Effector memory CD8-positive, alpha-beta T cell (primary cell): ENCODE measurements at regions not wholly inside any gene's neighbourhood (a gene's known extent, or its start where the extent isn't known, plus 50 kb on each side); places are given as distances from the start of the nearest gene placed in this dataset.

ENCODE experiments used
- ATAC-seq: fragments of 150-1000 bp; cut with Tn5 transposase; replicated peaks from 2 replicates; pipeline ENCODE4 v1.10.0; 2021; ENCODE audit warnings: mild to moderate bottlenecking, moderate library complexity
- DNase-seq, 3 experiments: peaks; one replicate each; pipeline ENCODE4 v3.0.0; 2021
- H3K27ac Mint-ChIP-seq, 2 donors: one replicate each; pipeline ENCODE4 v1.8.0; 2022; ENCODE audit warnings: mild to moderate bottlenecking in 2 of 2, mixed read lengths in 2 of 2, moderate library complexity in 2 of 2
- H3K27me3 Mint-ChIP-seq, 2 donors: one replicate each; pipeline ENCODE4 v1.8.0; 2022; ENCODE audit warnings: mixed read lengths in 2 of 2
- H3K36me3 Mint-ChIP-seq: one replicate; pipeline ENCODE4 v1.8.0; 2022; ENCODE audit warnings: mild to moderate bottlenecking, moderate library complexity, mixed read lengths; ENCODE audit not compliant: insufficient read depth
- H3K4me1 Mint-ChIP-seq, 2 donors: one replicate each; pipeline ENCODE4 v1.8.0; 2022; ENCODE audit warnings: low read depth in 2 of 2, mixed read lengths in 2 of 2
- H3K4me3 Mint-ChIP-seq, 2 donors: one replicate each; pipeline ENCODE4 v1.8.0; 2022; ENCODE audit warnings: mild to moderate bottlenecking in 2 of 2, mixed read lengths in 2 of 2, moderate library complexity in 2 of 2
- H3K9me3 Mint-ChIP-seq, 2 donors: one replicate each; pipeline ENCODE4 v1.8.0; 2022; ENCODE audit warnings: mixed read lengths in 2 of 2

DNA sequence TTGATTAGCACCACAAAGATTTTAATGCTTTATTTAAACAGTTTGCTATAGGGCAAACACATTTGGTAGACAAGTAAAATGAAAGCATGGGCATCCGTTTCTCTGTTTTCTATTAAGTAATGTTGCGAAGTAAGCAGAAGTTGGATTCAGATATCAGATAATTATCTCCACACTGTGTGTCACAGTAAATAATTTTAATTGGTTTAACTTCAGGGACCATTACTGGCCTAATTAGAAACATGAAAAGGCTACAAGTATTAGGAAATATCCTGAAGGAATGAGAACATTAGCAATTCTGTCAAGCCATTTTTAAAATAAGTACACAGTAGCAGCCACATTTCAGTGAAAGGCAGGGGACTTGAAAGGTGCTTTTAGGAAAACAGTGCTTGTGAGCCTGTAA lies 975.4 kb downstream of the NR2F1-AS1 start:
- Mint-ChIP-seq H3K4me1 (no peaks in the 10 kb centered on the region), H3K9me3 (peaks cover 3 to 11% of the 10 kb centered on the region in 2 donors), H3K27me3 (no peaks in the 10 kb centered on the region)

DNA sequence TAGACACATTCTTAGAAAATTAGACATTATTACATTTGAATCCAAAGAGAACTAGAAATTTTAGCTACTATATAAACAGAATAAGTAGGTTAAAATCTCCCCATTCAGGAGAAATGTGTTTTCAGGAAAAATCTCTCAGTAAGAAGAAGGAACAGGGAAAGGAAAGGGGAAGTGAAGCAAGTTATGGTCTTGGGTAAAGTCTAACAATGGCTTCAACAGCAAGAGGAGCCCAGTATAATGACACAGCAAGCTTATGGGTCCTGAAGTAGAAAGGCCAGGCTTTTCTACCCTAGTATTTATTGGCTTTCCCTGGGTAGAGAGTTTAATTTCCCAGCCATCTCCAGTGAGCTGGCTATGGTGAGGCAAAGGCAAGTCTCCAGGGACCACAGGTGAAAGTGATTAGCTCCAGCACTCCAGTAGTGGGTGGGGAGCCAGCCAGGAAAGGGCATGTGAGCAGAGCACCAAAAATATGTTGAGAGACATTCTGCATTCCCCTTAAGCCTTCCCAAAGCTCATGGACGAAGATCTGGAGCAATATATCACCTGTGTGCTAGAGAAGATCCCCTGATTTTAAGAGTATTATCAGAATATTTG lies 981.7 kb downstream of the NR2F1-AS1 start:
- no peaks in the 10 kb centered on the region for H3K27me3 Mint-ChIP-seq
- no peak overlapping the region for H3K4me3 Mint-ChIP-seq
- H3K4me1 Mint-ChIP-seq: no peaks in the 10 kb centered on the region
- no peak overlapping the region for H3K27ac Mint-ChIP-seq
- no peak for ATAC-seq
- peaks cover 3 to 20% of the 10 kb centered on the region in 2 donors for H3K9me3 Mint-ChIP-seq
- DNase-seq: no peak
- H3K36me3 Mint-ChIP-seq: no peaks in the 10 kb centered on the region

More for the DNA sequence above, 975.4 kb downstream of the NR2F1-AS1 start:
- Mint-ChIP-seq H3K36me3 (no peaks in the 10 kb centered on the region), H3K4me3 (no peak overlapping the region), H3K27ac (no peak overlapping the region)
- ATAC-seq (no peak), DNase-seq (no peak)

DNA sequence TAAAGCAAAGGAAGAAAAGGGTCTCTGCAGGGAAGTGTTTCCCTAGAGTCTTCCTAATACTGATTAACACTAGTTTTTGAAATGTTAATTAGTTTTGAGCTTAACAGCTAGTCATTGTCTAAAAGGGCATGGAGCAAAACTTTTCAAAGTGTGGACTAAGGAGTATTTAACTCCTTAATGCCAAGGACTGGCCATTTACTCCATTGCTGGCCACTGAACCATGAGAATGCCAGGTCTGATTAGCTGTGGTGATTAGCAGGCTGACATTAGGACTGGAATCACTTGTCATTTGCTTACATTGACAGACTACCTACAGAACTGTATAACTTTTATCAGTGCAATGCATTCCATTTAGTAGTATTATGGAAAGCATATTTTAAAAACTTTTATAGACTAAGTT lies 987.0 kb downstream of the NR2F1-AS1 start:
- H3K9me3 Mint-ChIP-seq: peaks cover 7% of the 10 kb centered on the region in 2 donors
- H3K36me3 Mint-ChIP-seq: no peaks in the 10 kb centered on the region
- H3K27me3 Mint-ChIP-seq: no peaks in the 10 kb centered on the region
- H3K4me3 Mint-ChIP-seq: no peak overlapping the region
- DNase-seq (no peak), ATAC-seq (no peak)
- no peaks in the 10 kb centered on the region for H3K4me1 Mint-ChIP-seq
- no peak overlapping the region for H3K27ac Mint-ChIP-seq

DNA sequence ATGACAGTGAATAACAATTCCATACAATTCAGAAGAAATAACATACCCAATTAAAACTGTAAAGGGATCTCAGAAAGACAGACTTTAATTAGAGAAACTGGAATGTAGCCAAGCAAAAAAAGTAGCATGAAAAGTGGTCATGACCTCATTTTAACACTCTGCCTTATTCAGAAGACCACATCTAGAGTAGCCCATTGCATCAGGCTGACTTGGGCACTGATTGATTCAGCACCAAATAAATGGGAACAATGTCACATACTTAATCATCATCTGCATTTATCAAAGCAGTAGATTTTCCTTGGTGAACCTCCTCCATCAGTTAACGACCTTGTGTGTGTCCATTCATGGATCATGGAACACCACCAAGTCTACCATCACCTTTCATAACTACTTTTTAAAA lies 992.1 kb downstream of the NR2F1-AS1 start:
- ATAC-seq (no peak), DNase-seq (no peak)
- peaks cover 0 to 11% of the 10 kb centered on the region in 2 donors for H3K9me3 Mint-ChIP-seq
- no peaks in the 10 kb centered on the region for H3K27me3 Mint-ChIP-seq
- no peak overlapping the region for H3K4me3 Mint-ChIP-seq
- H3K4me1 Mint-ChIP-seq: no peaks in the 10 kb centered on the region
- no peak overlapping the region for H3K27ac Mint-ChIP-seq
- H3K36me3 Mint-ChIP-seq: no peaks in the 10 kb centered on the region

DNA sequence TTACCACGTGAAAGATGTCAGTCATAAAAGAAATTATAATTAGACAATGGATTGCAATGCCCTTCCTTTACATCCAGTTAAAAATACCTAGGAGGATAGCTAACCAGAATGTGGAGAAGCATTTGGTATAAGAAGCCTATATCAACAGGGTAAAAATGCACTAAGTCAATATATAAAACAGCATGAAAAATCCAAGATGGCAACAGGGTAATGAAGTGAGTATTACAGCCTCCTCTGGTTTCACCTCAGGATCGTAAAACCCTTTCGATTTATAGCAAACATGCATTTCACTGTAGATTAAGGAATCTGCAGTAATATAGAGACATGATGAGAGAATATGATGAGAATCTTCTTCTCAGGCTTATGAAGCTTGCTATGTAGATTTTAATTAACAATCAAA lies 999.3 kb downstream of the NR2F1-AS1 start:
- Mint-ChIP-seq H3K27ac (no peak overlapping the region), H3K27me3 (no peaks in the 10 kb centered on the region), H3K36me3 (no peaks in the 10 kb centered on the region), H3K4me1 (no peaks in the 10 kb centered on the region), H3K4me3 (no peak overlapping the region), H3K9me3 (peaks cover 0 to 8% of the 10 kb centered on the region in 2 donors)
- DNase-seq: no peak
- no peak for ATAC-seq

DNA sequence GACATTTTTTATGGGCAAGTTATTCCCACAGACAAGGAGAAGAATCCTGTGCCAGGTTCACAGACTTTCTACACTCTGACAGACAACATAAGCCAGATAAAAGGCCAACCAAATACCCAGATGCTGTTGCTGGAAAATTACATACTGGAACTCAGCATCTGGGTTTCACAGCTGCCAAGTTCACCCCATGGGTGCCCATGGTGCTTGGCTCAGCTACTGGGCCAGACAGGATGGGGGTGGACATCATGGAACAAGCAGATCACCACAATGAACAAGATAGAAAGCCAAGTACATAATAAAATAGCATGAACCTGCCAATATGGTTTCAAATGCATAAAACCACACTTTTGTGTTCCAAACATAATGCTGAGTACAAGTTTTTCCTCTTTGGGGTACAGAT lies 999.8 kb downstream of the NR2F1-AS1 start:
- Mint-ChIP-seq H3K4me3 (no peak overlapping the region), H3K27ac (no peak overlapping the region), H3K4me1 (no peaks in the 10 kb centered on the region), H3K27me3 (no peaks in the 10 kb centered on the region), H3K36me3 (no peaks in the 10 kb centered on the region), H3K9me3 (peaks cover 0 to 7% of the 10 kb centered on the region in 2 donors)
- DNase-seq (no peak), ATAC-seq (no peak)

DNA sequence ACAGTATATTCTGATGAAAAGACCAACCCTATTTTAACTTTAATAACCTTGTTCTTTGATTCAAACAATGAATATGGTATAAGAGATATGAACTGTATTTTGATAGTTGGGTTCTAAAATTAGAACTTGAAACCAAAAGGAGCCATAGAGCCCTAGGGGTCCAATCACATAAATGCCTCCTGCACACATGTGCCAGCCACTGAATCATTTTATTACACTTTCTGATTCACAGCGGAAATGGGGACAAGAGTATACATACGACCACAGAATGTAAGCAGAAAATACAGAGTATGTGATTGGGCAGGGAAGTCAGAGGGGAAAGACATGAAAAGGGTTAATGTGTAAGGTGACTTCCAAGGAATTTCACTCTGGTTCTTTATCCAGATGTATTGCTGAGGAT lies 1000.2 kb downstream of the NR2F1-AS1 start:
- H3K9me3 Mint-ChIP-seq: peaks cover 0 to 7% of the 10 kb centered on the region in 2 donors
- H3K4me3 Mint-ChIP-seq: no peak overlapping the region
- H3K36me3 Mint-ChIP-seq: no peaks in the 10 kb centered on the region
- no peaks in the 10 kb centered on the region for H3K27me3 Mint-ChIP-seq
- no peak for ATAC-seq
- H3K4me1 Mint-ChIP-seq: no peaks in the 10 kb centered on the region
- no peak overlapping the region for H3K27ac Mint-ChIP-seq
- no peak for DNase-seq

DNA sequence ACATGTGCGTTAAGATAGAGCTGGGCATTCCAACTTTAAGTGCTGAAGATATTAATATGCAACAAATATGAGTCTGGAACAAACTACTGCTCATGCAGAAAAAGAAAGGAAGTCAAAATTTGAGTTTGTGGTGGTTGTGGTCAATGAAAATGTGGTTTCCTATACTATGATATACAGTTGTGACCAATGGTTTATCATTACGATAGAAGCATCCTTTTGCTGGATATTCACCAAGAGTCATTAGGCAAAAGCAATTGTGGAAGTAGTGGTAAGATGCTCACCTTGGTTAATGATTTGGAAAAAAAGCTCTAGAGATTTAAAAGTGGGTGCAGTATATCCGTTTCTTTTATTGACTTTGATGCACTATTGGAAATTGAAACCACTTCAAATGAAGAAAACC lies 1007.0 kb downstream of the NR2F1-AS1 start:
- H3K27ac Mint-ChIP-seq: no peak overlapping the region
- no peaks in the 10 kb centered on the region for H3K27me3 Mint-ChIP-seq
- no peak overlapping the region for H3K4me3 Mint-ChIP-seq
- no peaks in the 10 kb centered on the region for H3K4me1 Mint-ChIP-seq
- ATAC-seq (no peak), DNase-seq (no peak)
- H3K9me3 Mint-ChIP-seq: peaks cover 6 to 10% of the 10 kb centered on the region in 2 donors
- no peaks in the 10 kb centered on the region for H3K36me3 Mint-ChIP-seq

DNA sequence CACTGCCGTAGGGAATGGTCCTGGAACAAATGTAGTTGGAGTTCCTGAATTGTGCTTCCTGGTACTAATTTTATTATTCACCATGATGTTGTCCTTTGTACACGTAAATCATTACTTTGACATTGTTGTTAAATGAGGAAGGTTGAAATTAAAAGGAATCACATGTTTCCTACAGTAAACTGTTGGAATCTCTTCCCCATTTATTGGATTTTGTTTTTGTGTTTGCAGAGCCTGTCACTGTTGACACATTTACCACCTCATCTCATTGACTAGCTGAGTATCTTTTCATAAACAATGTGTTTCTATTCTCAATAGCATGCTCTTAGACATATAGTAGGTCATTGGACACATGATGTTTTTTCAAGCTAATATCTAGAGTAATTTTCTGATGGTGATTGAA lies 1012.5 kb downstream of the NR2F1-AS1 start:
- Mint-ChIP-seq H3K9me3 (peaks cover 0 to 5% of the 10 kb centered on the region in 2 donors), H3K27me3 (no peaks in the 10 kb centered on the region), H3K27ac (no peak overlapping the region), H3K4me1 (no peaks in the 10 kb centered on the region), H3K36me3 (no peaks in the 10 kb centered on the region), H3K4me3 (no peak overlapping the region)
- ATAC-seq (no peak), DNase-seq (no peak)

DNA sequence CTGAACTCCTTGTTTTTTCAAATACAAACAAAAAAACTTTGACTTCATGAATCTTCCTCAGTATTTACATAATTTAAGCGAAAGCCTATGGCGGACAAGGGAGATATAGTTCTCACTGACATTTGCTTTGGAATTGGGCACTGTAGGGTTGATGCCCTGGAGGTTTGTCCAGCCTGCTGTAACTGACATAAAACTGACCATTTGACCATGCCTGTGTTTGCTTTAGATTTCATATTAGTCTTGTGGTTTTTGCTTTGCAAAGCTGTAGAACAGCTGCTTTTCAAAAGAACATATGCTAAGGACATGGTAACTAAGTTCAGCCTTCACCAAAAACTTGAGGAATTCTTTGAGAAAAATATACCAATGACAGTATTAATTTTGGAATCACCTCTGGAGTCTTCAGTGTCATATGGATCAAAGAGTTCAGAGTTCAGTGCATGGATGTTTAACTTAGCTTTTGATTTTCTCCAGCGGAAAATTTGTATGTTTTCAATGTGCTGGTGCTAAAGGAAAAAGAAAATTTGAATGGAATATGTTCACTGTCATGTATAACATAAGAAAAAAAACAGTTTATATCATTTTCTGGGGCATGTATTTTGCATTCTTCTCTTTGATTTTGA lies 1013.1 kb downstream of the NR2F1-AS1 start:
- Mint-ChIP-seq H3K4me1 (no peaks in the 10 kb centered on the region), H3K27ac (no peak overlapping the region), H3K27me3 (no peaks in the 10 kb centered on the region), H3K4me3 (no peak overlapping the region), H3K36me3 (no peaks in the 10 kb centered on the region), H3K9me3 (peaks cover 0 to 5% of the 10 kb centered on the region in 2 donors)
- ATAC-seq (no peak), DNase-seq (no peak)

DNA sequence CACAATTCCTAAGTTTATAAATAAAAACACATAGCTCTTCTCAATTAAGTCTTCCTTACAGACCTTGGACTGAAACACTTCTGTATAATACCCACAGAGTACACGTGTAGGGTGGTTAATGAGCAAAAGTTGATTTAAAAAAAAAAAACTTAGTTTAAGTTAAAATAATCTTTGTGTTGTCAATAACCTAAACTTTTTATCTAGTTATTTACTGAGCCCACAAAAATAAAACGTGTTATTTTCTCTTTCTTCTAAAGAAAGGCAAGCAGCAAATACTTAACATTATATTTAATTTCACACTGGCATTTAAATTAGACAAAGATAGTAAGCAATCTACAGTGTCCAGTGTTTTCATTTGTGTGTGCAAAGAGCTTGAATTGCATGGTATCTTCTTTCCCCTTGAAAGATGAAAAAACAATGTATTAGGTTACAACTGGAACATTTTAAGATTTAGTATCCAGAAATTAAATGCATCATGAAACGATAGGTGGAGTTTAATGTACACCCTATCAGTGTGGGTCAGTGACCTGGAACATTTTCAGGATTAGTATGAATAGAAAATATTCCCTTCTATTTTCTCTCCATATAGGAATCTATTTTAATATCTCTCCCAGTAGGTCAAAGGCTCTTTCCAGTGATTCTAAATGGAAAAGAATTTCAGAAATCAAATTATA lies 1014.8 kb downstream of the NR2F1-AS1 start:
- H3K4me3 Mint-ChIP-seq: no peak overlapping the region
- H3K4me1 Mint-ChIP-seq: no peaks in the 10 kb centered on the region
- no peak for DNase-seq
- no peak overlapping the region for H3K27ac Mint-ChIP-seq
- peaks cover 0 to 4% of the 10 kb centered on the region in 2 donors for H3K9me3 Mint-ChIP-seq
- ATAC-seq: no peak
- H3K27me3 Mint-ChIP-seq: no peaks in the 10 kb centered on the region
- no peaks in the 10 kb centered on the region for H3K36me3 Mint-ChIP-seq

DNA sequence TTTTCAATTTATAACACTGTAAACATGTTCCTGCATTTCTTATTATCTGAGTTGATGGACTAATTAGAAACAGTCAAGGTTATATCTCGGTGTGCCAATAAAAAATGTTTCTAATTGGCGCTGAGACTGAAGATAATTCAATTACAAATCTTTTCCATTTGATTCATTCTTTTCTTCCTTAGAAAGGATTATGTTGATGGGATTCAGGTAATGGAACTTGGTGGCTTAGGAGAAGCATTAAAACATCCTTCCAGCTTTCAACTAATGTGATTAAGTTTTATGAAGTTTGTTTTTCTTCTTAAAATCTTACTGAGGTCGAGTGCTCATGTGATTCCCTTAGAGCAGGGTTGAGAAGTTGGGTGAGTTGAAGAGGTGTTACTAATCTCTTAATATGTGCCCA lies 1015.3 kb downstream of the NR2F1-AS1 start:
- ATAC-seq (no peak), DNase-seq (no peak)
- H3K4me1 Mint-ChIP-seq: no peaks in the 10 kb centered on the region
- H3K36me3 Mint-ChIP-seq: no peaks in the 10 kb centered on the region
- peaks cover 0 to 4% of the 10 kb centered on the region in 2 donors for H3K9me3 Mint-ChIP-seq
- no peaks in the 10 kb centered on the region for H3K27me3 Mint-ChIP-seq
- H3K4me3 Mint-ChIP-seq: no peak overlapping the region
- H3K27ac Mint-ChIP-seq: no peak overlapping the region

DNA sequence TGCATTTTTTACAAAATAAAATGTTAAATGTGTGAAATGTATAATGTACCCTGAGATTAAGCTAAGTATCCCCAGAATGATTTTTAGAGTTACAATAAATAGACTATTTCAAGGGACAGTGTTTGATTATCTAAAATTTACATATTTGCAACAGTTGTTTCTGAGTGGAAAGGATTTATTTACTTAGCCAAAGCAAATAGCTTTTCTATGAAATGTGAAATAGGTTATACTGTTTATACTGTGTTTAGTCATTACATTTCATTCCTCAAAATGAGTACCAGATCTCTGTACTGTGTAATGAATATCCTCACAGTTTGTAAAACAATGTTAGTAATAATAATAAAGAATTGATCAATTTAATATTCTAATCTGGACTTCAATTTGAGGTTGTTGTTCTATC lies 1019.0 kb downstream of the NR2F1-AS1 start:
- H3K9me3 Mint-ChIP-seq: peaks cover 0 to 2% of the 10 kb centered on the region in 2 donors
- no peaks in the 10 kb centered on the region for H3K27me3 Mint-ChIP-seq
- no peak for DNase-seq
- no peak for ATAC-seq
- H3K4me3 Mint-ChIP-seq: no peak overlapping the region
- H3K36me3 Mint-ChIP-seq: no peaks in the 10 kb centered on the region
- H3K4me1 Mint-ChIP-seq: no peaks in the 10 kb centered on the region
- no peak overlapping the region for H3K27ac Mint-ChIP-seq

DNA sequence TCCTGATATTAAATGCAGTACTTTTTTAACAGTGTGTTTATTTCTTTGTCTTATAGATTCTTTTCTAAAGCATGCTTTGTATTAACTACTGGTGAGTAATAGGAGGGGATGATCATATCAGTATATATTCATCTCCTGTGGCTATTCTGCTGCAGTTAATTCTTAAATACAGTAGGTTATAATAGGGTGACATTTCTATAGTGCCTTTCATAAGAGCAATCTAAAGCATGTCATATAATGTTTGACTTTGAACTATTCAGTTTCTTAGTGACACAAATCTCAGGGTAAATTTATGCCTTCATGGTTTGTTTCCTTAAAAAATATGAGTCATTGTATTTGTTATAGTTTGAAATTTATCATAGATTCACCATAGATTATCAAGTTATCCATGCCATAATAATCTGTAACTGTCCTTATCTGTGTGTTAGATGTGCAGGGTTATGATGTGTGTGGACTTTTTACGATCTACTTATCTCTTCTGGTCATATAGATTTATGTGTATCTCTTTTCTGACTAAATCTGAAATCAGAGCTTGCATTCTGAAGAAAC lies 1019.5 kb downstream of the NR2F1-AS1 start:
- H3K36me3 Mint-ChIP-seq: no peaks in the 10 kb centered on the region
- H3K27ac Mint-ChIP-seq: no peak overlapping the region
- no peak overlapping the region for H3K4me3 Mint-ChIP-seq
- peaks cover 0 to 2% of the 10 kb centered on the region in 2 donors for H3K9me3 Mint-ChIP-seq
- no peaks in the 10 kb centered on the region for H3K4me1 Mint-ChIP-seq
- no peak for ATAC-seq
- no peak for DNase-seq
- no peaks in the 10 kb centered on the region for H3K27me3 Mint-ChIP-seq
